ENCODE measurements at regions not wholly inside any gene's neighbourhood (a gene's known extent, or its start where the extent isn't known, plus 50 kb on each side); places are given as distances from the start of the nearest gene placed in this dataset.

DNA sequence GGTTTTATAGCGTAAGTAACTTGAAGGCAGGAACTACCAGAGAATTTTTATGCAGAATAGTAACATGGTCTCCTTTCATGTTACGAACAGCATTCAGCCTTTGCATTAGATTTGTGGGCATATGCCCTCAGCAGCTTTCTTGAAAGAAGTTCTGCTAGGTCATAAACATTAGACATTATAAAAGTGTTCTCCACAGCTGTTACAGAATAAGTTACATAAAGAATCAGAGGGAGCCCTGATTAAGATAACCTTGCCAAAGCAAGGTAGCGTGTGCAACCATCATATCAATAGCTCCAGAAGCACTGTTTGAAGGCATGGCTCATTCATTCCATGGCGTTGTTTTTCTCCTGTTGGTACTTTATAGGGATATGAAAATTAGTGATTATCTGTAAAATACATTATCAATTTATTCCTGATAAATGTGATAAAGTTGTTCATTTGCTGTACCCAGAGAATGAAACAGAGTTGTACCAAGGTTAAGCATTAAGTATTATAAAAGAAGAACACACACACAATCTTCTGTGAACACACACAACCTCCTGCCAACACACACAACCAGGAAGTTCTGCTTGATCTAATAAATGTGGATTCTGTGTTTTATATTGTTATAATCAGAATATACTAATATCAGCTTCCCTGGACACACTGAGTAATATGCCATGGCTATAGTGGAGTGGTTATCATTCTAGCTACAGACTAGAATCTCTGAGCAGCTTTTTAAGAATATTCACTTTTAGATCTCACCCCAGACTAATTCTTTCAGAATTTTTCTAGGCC, 286.7 kb upstream of the SLC39A10 start:
- WGBS, 2 donors: 93 to 94% methylated on average over 4 of the region's 4 CpGs
- no peak for TF ChIP-seq POLR2A (IDR thresholded peaks at IDR 0.05)
- TF ChIP-seq, protein P1, sequence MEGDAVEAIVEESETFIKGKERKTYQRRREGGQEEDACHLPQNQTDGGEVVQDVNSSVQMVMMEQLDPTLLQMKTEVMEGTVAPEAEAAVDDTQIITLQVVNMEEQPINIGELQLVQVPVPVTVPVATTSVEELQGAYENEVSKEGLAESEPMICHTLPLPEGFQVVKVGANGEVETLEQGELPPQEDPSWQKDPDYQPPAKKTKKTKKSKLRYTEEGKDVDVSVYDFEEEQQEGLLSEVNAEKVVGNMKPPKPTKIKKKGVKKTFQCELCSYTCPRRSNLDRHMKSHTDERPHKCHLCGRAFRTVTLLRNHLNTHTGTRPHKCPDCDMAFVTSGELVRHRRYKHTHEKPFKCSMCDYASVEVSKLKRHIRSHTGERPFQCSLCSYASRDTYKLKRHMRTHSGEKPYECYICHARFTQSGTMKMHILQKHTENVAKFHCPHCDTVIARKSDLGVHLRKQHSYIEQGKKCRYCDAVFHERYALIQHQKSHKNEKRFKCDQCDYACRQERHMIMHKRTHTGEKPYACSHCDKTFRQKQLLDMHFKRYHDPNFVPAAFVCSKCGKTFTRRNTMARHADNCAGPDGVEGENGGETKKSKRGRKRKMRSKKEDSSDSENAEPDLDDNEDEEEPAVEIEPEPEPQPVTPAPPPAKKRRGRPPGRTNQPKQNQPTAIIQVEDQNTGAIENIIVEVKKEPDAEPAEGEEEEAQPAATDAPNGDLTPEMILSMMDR (IDR thresholded peaks at IDR 0.05): no peak
- intact Hi-C loops (cut with DNase I; ENCODE audit: low total_unique reads): no loop called here
- DNase-seq (ENCODE audit: low spot score in 2 of 2): no peak
- no peak overlapping the region for H3K4me3 ChIP-seq (ENCODE audit: low read depth, poor library complexity, severe bottlenecking)

DNA sequence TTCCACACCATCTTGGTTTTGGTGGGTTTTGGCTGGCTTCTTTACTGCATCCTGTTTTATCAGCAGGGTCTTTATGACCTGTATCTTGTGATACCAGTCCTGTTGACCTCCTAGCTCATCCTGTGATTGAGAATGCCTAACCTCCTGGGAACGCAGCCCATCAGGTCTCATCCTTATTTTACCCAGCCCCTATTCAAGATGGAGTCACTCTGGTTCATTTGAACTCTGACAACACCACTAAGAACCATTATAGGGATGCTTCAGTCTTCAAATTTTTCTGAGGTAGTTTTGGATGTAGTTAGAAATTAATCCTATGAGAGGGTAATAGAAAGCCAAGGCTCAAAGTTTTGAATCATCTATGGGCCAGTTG, 287.8 kb upstream of the SLC39A10 start:
- DNase-seq (ENCODE audit: low spot score in 2 of 2): no peak
- no peak overlapping the region for H3K4me3 ChIP-seq (ENCODE audit: low read depth, poor library complexity, severe bottlenecking)
- intact Hi-C loops (cut with DNase I; ENCODE audit: low total_unique reads): no loop called here
- no peak for TF ChIP-seq POLR2A (IDR thresholded peaks at IDR 0.05)
- TF ChIP-seq, protein P1 (IDR thresholded peaks at IDR 0.05): no peak
- 0% methylated on average over 1 of the region's 1 CpG for WGBS, 2 donors

DNA sequence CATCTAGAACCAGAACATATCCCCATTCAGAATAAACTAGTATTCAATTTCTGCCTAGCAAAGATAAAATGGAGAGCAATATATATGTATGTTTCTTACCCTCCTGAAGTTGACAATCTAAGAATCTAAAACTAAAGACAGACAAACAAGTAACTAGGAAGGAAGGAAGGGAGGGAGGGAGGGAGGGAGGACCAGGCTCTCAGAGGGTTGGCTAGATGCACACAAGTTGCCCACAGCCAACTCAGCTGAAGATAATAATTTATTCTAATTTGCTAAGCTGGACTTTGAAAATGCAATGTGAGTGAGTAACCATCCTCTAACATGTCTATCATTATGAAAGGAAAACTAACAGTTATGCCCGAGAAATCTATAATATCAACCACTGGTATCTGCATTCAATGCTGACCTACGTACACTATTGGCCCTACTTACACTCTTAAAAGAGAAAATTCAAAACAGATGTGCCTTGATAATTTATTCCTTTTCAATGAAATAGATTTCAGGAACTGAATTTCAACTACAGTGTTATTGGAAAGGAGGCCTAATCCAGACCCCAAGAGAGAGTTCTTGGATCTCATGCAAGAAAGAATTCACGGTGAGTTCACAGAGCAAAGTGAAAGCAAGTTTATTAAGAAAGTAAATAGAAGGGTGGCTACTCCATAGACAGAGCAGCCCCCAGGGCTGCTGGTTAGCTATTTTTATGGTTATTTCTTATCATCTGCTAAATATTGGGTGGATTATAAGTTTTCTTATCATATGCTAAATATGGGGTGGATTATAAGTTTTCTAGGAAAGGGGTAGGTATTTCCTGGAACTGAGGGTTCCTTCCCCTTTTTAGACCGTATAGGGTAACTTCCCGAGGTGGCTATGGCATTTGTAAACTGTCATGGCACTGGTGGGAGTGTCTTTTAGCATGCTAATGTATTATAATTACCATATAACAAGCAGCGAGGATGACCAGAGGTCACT, 288.5 kb upstream of the SLC39A10 start:
- WGBS, 2 donors: 72 to 75% methylated on average over 6 of the region's 6 CpGs
- no peak for DNase-seq (ENCODE audit: low spot score in 2 of 2)
- TF ChIP-seq POLR2A (IDR thresholded peaks at IDR 0.05): no peak
- TF ChIP-seq, protein P1 (IDR thresholded peaks at IDR 0.05): no peak
- intact Hi-C loops (cut with DNase I; ENCODE audit: low total_unique reads): no loop called here
- no peak overlapping the region for H3K4me3 ChIP-seq (ENCODE audit: low read depth, poor library complexity, severe bottlenecking)

DNA sequence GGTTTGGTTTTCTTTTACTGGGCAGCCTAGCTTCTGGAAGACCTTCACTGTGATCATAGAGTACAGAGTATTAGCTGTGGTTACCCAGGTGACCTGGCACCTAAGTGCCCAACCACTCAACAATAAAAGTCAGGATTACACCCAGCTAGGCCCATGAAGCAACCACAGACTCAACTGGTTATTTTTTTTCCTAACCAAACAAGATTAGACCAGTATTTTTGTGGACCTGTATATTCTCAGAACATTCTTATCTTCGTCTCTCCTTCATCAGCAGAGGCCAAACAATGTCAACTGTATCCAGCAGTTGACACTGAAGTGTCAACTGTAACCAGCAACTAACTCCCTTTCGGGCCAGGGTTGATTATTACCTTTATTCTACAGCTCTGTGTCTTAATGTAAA, 289.2 kb upstream of the SLC39A10 start:
- no peak overlapping the region for H3K4me3 ChIP-seq (ENCODE audit: low read depth, poor library complexity, severe bottlenecking)
- DNase-seq (ENCODE audit: low spot score in 2 of 2): no peak
- WGBS, 2 donors: 80 to 83% methylated on average over 2 of the region's 2 CpGs
- TF ChIP-seq POLR2A (IDR thresholded peaks at IDR 0.05): no peak
- TF ChIP-seq, protein P1 (IDR thresholded peaks at IDR 0.05): no peak
- intact Hi-C loops (cut with DNase I; ENCODE audit: low total_unique reads): no loop called here

DNA sequence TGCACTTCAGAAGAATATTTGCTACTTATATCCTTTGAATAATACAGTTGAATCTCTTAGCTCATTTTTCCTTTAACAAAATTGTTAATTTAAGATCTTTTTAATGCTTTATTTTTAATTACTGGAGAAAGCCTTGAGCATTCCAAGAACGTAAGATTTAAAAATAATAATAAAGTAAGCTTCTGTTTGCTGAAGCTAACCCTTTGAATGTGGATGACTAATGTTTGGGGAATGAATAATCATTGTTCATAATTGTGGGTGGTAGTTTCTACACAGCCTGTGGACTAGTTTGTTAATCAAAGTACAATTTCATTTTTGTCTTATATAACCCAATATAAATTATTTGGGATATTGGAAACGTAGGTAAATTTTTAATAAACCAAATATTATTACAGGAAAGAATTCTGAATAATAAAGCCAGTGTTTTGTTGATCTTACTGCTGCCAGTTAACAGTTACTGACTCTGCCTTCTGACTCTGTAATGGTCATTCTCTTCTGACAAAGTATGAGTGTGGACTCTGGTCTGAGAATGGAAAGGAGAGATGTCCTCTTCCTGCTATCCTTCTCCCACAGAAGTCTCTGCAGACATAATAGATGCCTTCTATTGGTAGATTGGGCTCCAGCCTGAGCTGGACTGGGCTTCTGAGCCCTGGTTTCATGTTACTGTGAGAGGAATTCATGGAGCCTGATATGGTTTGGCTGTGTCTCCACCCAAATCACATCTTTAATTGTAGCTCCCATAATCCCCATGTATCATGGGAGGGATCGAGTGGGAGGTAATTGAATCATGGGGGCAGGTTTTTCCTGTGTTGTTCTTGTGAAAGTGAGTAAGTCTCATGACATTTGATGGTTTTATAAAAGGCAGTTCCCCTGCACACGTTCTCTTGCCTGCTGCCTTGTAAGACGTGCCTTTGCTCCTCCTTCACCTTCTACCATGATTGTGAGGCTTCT, 292.7 kb upstream of the SLC39A10 start:
- TF ChIP-seq, protein P1 (IDR thresholded peaks at IDR 0.05): no peak
- TF ChIP-seq POLR2A (IDR thresholded peaks at IDR 0.05): no peak
- 52 to 59% methylated on average over 5 of the region's 5 CpGs for WGBS, 2 donors
- no peak for DNase-seq (ENCODE audit: low spot score in 2 of 2)
- no peak overlapping the region for H3K4me3 ChIP-seq (ENCODE audit: low read depth, poor library complexity, severe bottlenecking)
- intact Hi-C loops (cut with DNase I; ENCODE audit: low total_unique reads): no loop called here

All from lower leg skin (tissue), 4 donors.